Pancreas (tissue), 10 donors: ENCODE measurements at regions not wholly inside any gene's neighbourhood (a gene's known extent, or its start where the extent isn't known, plus 50 kb on each side); places are given as distances from the start of the nearest gene placed in this dataset.

ENCODE experiments used
- ATAC-seq, 4 donors: fragments of 200-7000 bp; cut with Tn5 transposase; one replicate each; pipeline versions ENCODE4 v1.8.0 to v1.9.1; 2020; ENCODE audit warnings: mild to moderate bottlenecking in 4 of 4, moderate library complexity in 4 of 4
- DNase-seq, 6 donors: peaks; one replicate each; pipeline ENCODE4 v3.0.0-alpha.2; 2020
- FAIRE-seq: peaks from 2 replicates; lab custom pipeline; 2012; peaks lifted over from hg19 to GRCh38; lab: Jason Lieb, UNC
- H3K27ac ChIP-seq, 4 donors: fragments of 200-600 bp; sonication (generic); 1 replicate in 3 of 4; 2 replicates in 1 of 4; pipeline versions ENCODE4 v1.5.0 to v1.8.0; 2020
- H3K27me3 ChIP-seq, 4 donors: fragments of 200-600 bp; one replicate each; pipeline ENCODE4 v1.8.0; 2021
- H3K36me3 ChIP-seq, 3 donors: fragments of 200-600 bp; sonication (generic) in 1 of 3; one replicate each; pipeline versions ENCODE4 v1.5.0 to v1.8.0; 2020 to 2021
- H3K4me1 ChIP-seq, 3 donors: fragments of 200-600 bp; one replicate each; pipeline ENCODE4 v1.8.0; 2021
- H3K4me3 ChIP-seq, 4 donors: fragments of 200-600 bp; sonication (generic) in 2 of 4; one replicate each; pipeline versions ENCODE4 v1.5.0 to v1.8.0; 2020 to 2021
- H3K9me3 ChIP-seq, 4 donors: fragments of 200-600 bp; one replicate each; pipeline ENCODE4 v1.8.0; 2021
- CTCF ChIP-seq, 4 donors: fragments of 200-600 bp; sonication (generic) in 3 of 4; IDR thresholded peaks; one replicate each; pipeline versions ENCODE4 v1.5.0 to v1.8.0; 2021; ENCODE audit warnings: antibody characterized with exemption in 4 of 4
- WGBS, 2 donors: extraction: QIAGEN DNeasy Blood & Tissue Kit; methylation state at CpG; one replicate each; pipeline ENCODE4 v1.1.7; 2013; 5-methylcytosine and 5-hydroxymethylcytosine counted together
- intact Hi-C, 3 donors: fragments of 100-400 bp; cut with DNase I; formaldehyde crosslinking; loops; one replicate each; pipeline versions ENCODE4 v1.11.1 to v1.14.2; 2022
- donor health status: healthy with polysubstance abuse.
- donor health status: DM: no; HTN: no; CAD: no; lungs with moderate emphysema.
- donor health status: DM: no; HTN: no; CAD: no.
- donor health status: control.
- donor health status: control.
- donor health status: Bipolar disorder and iron deficiency.
- donor health status: DM: yes; HTN: yes; CAD: no.
- donor health status: DM: no; HTN: no; CAD: no.
- donor health status: DM: no; HTN: no; CAD: no.
- donor health status: DM: yes; HTN: yes; CAD: no.

DNA sequence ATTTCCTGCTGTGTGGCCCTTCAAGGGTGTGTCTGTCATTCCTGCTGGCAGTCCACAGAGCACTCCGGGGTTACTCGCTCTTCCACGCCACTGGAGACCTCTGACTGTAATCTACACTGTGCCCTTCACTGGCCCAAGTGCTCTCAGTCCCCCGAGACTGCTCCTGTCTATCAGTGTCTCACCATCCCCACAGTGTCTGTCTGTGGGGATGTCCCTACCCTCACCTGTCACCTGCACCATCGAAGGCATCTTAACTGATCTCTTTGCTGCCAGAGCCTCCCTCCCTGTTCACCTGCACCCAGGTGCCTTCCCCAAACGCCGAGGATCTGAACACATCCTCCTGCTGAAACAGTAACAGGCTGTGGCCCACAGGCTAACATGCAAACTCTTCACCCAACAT lies 136.7 kb downstream of the MATN1 start:
- no peak overlapping the region for H3K4me3 ChIP-seq
- 61 to 66% methylated on average over 7 of the region's 7 CpGs for WGBS, 2 donors
- H3K9me3 ChIP-seq, result no peaks in the 10 kb centered on the region
- H3K27ac ChIP-seq, result no peak overlapping the region
- ATAC-seq (no peak), DNase-seq (no peak), FAIRE-seq (no peak)
- H3K4me1 ChIP-seq, result no peaks in the 10 kb centered on the region
- no peaks in the 10 kb centered on the region for H3K36me3 ChIP-seq
- intact Hi-C loops, result no loop called here
- no peaks in the 10 kb centered on the region for H3K27me3 ChIP-seq
- TF ChIP-seq CTCF (IDR thresholded peaks at IDR 0.05), result no peak

DNA sequence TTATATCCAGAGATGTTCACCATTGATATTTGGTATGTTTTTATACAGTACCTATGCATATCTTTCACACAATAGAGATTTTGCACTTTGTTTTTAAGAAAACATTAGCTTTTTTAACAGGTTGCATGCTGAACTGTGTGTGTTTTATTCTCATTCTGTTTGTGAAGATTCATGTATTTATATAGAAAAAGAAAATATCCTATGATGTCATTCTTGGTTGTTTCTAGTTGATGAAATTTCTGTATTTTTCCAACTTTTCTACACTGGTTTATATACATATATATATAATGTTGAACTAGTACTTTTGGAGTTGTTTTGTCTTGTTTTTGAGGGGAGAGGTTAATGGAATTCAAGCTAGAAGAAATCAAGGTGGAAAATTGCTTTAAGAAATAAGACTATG lies 143.8 kb downstream of the MATN1 start:
- intact Hi-C loops, result no loop called here
- Histone ChIP-seq H3K4me1 (no peaks in the 10 kb centered on the region), H3K27me3 (no peaks in the 10 kb centered on the region), H3K4me3 (no peak overlapping the region), H3K36me3 (no peaks in the 10 kb centered on the region), H3K9me3 (no peaks in the 10 kb centered on the region), H3K27ac (no peak overlapping the region)
- no peak for TF ChIP-seq CTCF (IDR thresholded peaks at IDR 0.05)
- ATAC-seq (no peak), FAIRE-seq (no peak), DNase-seq (no peak)

GRCh38 chr1:30575066-30575465 lies 148.3 kb downstream of the MATN1 start:
- FAIRE-seq, result no peak
- WGBS, 2 donors, result 53 to 61% methylated on average over 5 of the region's 5 CpGs
- intact Hi-C loops, result no loop called here
- H3K4me3 ChIP-seq, result no peak overlapping the region
- TF ChIP-seq CTCF (IDR thresholded peaks at IDR 0.05), result no peak
- H3K36me3 ChIP-seq, result no peaks in the 10 kb centered on the region
- no peaks in the 10 kb centered on the region for H3K27me3 ChIP-seq
- no peak for ATAC-seq
- no peaks in the 10 kb centered on the region for H3K4me1 ChIP-seq
- DNase-seq, result no peak
- H3K27ac ChIP-seq, result no peak overlapping the region
- no peaks in the 10 kb centered on the region for H3K9me3 ChIP-seq

DNA sequence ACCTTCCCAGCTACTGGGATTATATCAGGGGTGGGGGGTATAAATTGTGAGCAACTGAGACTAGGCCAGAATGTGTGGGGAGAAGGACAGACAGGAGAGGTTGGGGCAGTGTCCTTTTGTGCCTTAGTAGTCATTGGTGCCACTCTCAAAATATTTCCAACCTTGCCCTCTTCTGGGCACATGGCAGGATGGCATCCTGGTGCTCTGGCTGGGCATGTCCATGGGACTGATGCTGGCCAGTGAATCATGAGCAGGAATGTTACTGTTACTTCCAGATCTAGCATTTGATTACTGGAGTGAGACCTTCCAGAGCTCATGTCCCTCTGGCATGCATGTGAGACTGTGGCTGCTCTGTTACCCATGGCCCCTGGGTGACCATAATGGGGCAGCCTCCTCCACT lies 151.2 kb downstream of the MATN1 start:
- DNase-seq, result no peak

DNA sequence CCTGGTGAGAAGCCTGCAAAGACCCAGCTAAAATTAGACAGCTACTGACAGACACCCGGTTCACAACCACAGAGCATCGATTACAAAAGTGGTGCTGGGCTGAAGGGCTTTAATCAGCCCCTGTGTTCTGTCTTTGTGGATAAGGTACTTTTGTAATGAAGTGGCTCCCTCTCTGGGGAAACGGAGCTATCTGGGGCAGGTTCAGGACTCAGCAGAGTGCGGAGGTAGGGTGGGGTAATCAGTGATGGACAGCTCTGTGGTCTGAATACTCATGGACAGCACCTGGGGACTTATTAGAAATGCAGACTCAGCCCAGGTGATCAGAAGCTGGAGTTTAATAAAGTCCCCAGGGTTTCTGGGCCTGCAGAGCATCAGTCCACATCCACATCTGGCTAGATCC lies 152.0 kb downstream of the MATN1 start:
- Histone ChIP-seq H3K4me3 (no peak overlapping the region), H3K27me3 (no peaks in the 10 kb centered on the region), H3K9me3 (no peaks in the 10 kb centered on the region), H3K36me3 (no peaks in the 10 kb centered on the region), H3K4me1 (no peaks in the 10 kb centered on the region), H3K27ac (no peak overlapping the region)
- ATAC-seq (no peak), DNase-seq (no peak), FAIRE-seq (no peak)
- no peak for TF ChIP-seq CTCF (IDR thresholded peaks at IDR 0.05)
- intact Hi-C loops, result no loop called here
- 63 to 68% methylated on average over 4 of the region's 4 CpGs for WGBS, 2 donors

More for the DNA sequence above, 151.2 kb downstream of the MATN1 start:
- no peaks in the 10 kb centered on the region for H3K9me3 ChIP-seq
- H3K36me3 ChIP-seq, result no peaks in the 10 kb centered on the region
- no peaks in the 10 kb centered on the region for H3K27me3 ChIP-seq
- H3K27ac ChIP-seq, result no peak overlapping the region
- H3K4me3 ChIP-seq, result no peak overlapping the region
- ATAC-seq, result no peak
- intact Hi-C loops, result no loop called here
- no peak for TF ChIP-seq CTCF (IDR thresholded peaks at IDR 0.05)
- FAIRE-seq, result no peak
- H3K4me1 ChIP-seq, result no peaks in the 10 kb centered on the region
